KMS-11 (cell line): ENCODE measurements at regions not wholly inside any gene's neighbourhood (a gene's known extent, or its start where the extent isn't known, plus 50 kb on each side); places are given as distances from the start of the nearest gene placed in this dataset.

Experiments
- H2AFZ ChIP-seq: fragments of 200-600 bp; sonication (generic); 2 replicates; pipeline ENCODE4 v1.6.1; 2016; ENCODE audit warnings: antibody characterized with exemption, mixed run types, low read depth
- H3K27ac ChIP-seq: fragments of 200-600 bp; sonication (generic); 2 replicates; pipeline ENCODE4 v1.6.1; 2016; ENCODE audit warnings: mild to moderate bottlenecking, mixed run types
- H3K27me3 ChIP-seq: fragments of 200-600 bp; sonication (generic); 2 replicates; pipeline ENCODE4 v1.6.1; 2017; ENCODE audit warnings: mild to moderate bottlenecking, low read depth, mixed run types, moderate library complexity; ENCODE audit not compliant: insufficient read depth
- H3K36me3 ChIP-seq: fragments of 200-600 bp; sonication (generic); 2 replicates; pipeline ENCODE4 v1.6.1; 2017; ENCODE audit warnings: mild to moderate bottlenecking, mixed run types; ENCODE audit not compliant: insufficient read depth
- H3K4me1 ChIP-seq: fragments of 200-600 bp; sonication (generic); 2 replicates; pipeline ENCODE4 v1.6.1; 2016; ENCODE audit warnings: mild to moderate bottlenecking, low read depth, mixed run types; ENCODE audit not compliant: poor library complexity, severe bottlenecking
- H3K4me2 ChIP-seq: fragments of 200-600 bp; sonication (generic); 2 replicates; pipeline ENCODE4 v1.7.0; 2016; ENCODE audit warnings: mild to moderate bottlenecking, mixed run types
- H3K4me3 ChIP-seq: fragments of 200-600 bp; sonication (generic); IDR thresholded peaks from 2 replicates; pipeline ENCODE4 v1.6.1; 2017; ENCODE audit warnings: low read depth, low read length, mixed read lengths; ENCODE audit not compliant: insufficient read depth
- H3K79me2 ChIP-seq: fragments of 200-600 bp; sonication (generic); 2 replicates; pipeline ENCODE4 v1.6.1; 2016; ENCODE audit warnings: low read depth, mixed run types; ENCODE audit not compliant: insufficient read depth
- H3K9ac ChIP-seq: fragments of 200-600 bp; sonication (generic); 2 replicates; pipeline ENCODE4 v1.6.1; 2016; ENCODE audit warnings: mild to moderate bottlenecking, mixed run types
- H4K20me1 ChIP-seq: fragments of 200-600 bp; sonication (generic); 2 replicates; pipeline ENCODE4 v1.6.1; 2016; ENCODE audit warnings: mild to moderate bottlenecking, mixed run types; ENCODE audit not compliant: insufficient read depth
- CTCF ChIP-seq: fragments of 200-600 bp; sonication (generic); conservative IDR thresholded peaks from 2 replicates; pipeline ENCODE4 v1.6.1; 2017; ENCODE audit warnings: low read depth, mild to moderate bottlenecking, antibody characterized with exemption, low read length, moderate library complexity, mixed read lengths

DNA sequence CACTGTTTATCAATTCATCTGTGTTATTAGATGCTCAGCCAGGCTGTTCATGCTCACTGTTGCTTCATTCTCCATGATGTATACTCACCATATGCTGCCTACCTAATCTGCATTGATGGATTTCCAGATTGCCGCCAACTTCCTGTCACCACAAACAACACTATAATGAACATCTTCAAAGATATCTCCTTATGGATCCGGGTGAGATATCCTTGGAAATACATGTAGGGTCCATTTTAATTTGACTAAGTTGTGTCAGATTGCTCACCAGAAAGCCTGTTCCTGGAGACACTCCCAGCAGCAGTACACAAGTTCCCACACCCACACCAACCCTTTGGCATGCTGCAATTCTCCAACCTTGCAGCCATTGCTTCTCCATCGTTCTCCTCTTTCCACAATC, 547.5 kb upstream of the TNP1 start:
- no peak for TF ChIP-seq CTCF
- Histone ChIP-seq H2AFZ (no peak overlapping the region), H4K20me1 (no peaks in the 10 kb centered on the region), H3K79me2 (no peaks in the 10 kb centered on the region), H3K4me2 (no peak overlapping the region), H3K9ac (no peak overlapping the region), H3K4me3 (no peak overlapping the region), H3K27ac (no peak overlapping the region), H3K4me1 (no peaks in the 10 kb centered on the region), H3K27me3 (no peaks in the 10 kb centered on the region), H3K36me3 (no peaks in the 10 kb centered on the region)

DNA sequence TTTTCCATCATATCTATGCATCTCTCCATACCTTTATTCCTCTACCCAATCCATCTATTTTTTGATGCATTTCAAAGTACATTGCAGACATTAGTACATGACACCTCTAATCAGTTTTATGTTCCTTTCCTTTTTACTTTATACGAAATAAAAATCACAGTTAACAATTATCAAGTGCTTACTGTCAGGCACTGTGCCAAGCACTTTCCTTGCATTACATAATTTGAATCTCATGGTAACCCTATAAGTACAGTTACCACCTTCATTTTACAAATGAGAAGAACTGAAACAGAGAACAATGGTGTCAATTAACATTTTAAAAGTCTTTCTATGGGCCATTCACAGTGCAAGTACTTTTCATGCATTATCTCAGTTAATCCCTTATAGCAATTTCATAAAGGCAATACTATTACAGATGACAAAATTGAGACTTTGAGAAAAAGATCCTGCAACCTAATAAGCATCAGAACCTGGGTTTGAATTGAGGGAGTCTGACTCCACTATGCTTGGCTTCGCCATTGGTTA, 544.4 kb upstream of the TNP1 start:
- H2AFZ ChIP-seq = no peak overlapping the region
- H3K4me2 ChIP-seq = no peak overlapping the region
- no peak for TF ChIP-seq CTCF
- H3K36me3 ChIP-seq = no peaks in the 10 kb centered on the region
- no peaks in the 10 kb centered on the region for H3K79me2 ChIP-seq
- no peaks in the 10 kb centered on the region for H3K27me3 ChIP-seq
- H4K20me1 ChIP-seq = no peaks in the 10 kb centered on the region
- H3K4me3 ChIP-seq = no peak overlapping the region
- H3K9ac ChIP-seq = no peak overlapping the region
- H3K4me1 ChIP-seq = no peaks in the 10 kb centered on the region
- no peak overlapping the region for H3K27ac ChIP-seq

- H3K4me3 ChIP-seq = no peak overlapping the region
- H3K9ac ChIP-seq = no peak overlapping the region
- no peaks in the 10 kb centered on the region for H3K4me1 ChIP-seq
- no peak overlapping the region for H3K27ac ChIP-seq
- H3K36me3 ChIP-seq = no peaks in the 10 kb centered on the region
- H3K79me2 ChIP-seq = no peaks in the 10 kb centered on the region
- H4K20me1 ChIP-seq = no peaks in the 10 kb centered on the region
- no peaks in the 10 kb centered on the region for H3K27me3 ChIP-seq
- H2AFZ ChIP-seq = no peak overlapping the region
- no peak overlapping the region for H3K4me2 ChIP-seq
- TF ChIP-seq CTCF = no peak
Measured at GRCh38 chr2:217402761-217403383, 543.0 kb upstream of the TNP1 start.

GRCh38 chr2:217402144-217402543, 542.3 kb upstream of the TNP1 start:
- H3K9ac ChIP-seq = no peak overlapping the region
- H2AFZ ChIP-seq = no peak overlapping the region
- H3K79me2 ChIP-seq = no peaks in the 10 kb centered on the region
- H3K27me3 ChIP-seq = no peaks in the 10 kb centered on the region
- no peak for TF ChIP-seq CTCF
- H3K27ac ChIP-seq = no peak overlapping the region
- H3K36me3 ChIP-seq = no peaks in the 10 kb centered on the region
- no peaks in the 10 kb centered on the region for H3K4me1 ChIP-seq
- no peak overlapping the region for H3K4me3 ChIP-seq
- H4K20me1 ChIP-seq = no peaks in the 10 kb centered on the region
- H3K4me2 ChIP-seq = no peak overlapping the region
